ENCODE measurements at regions not wholly inside any gene's neighbourhood (a gene's known extent, or its start where the extent isn't known, plus 50 kb on each side); places are given as distances from the start of the nearest gene placed in this dataset.

- H3K27ac ChIP-seq (ENCODE audit: low read length), result no peak overlapping the region
- no peak overlapping the region for H2AFZ ChIP-seq (ENCODE audit: low read depth, low read length)
- H3K4me2 ChIP-seq (ENCODE audit: low read length), result no peak overlapping the region
- H3K4me3 ChIP-seq (ENCODE audit: low read length), result no peak overlapping the region
- no peaks in the 10 kb centered on the region for H3F3A ChIP-seq (ENCODE audit: insufficient read depth, low read length, poor library complexity, severe bottlenecking)
- H3K9ac ChIP-seq (ENCODE audit: low read length), result no peak overlapping the region
- H3K9me3 ChIP-seq (ENCODE audit: low read length), result no peaks in the 10 kb centered on the region
- no peaks in the 10 kb centered on the region for H3K36me3 ChIP-seq (ENCODE audit: insufficient read depth, low read length)
- no peaks in the 10 kb centered on the region for H3K79me2 ChIP-seq (replicated peaks; ENCODE audit: insufficient read depth, low read length)
- no peaks in the 10 kb centered on the region for H4K20me1 ChIP-seq (ENCODE audit: insufficient read depth)
- H3K27me3 ChIP-seq (ENCODE audit: insufficient read depth, low read depth, low read length), result no peaks in the 10 kb centered on the region
- no peaks in the 10 kb centered on the region for H3K9me2 ChIP-seq (ENCODE audit: insufficient read depth, low read length)
- no peak for TF ChIP-seq POLR2AphosphoS5 (IDR thresholded peaks at IDR 0.05)
These were observed 209.9 kb downstream of the PHETA1 start for GRCh38 chr12:111158992-111159391.

GRCh38 chr12:111157486-111157885, 211.4 kb downstream of the PHETA1 start:
- Histone ChIP-seq H3K36me3 (ENCODE audit: insufficient read depth, low read length) (no peaks in the 10 kb centered on the region), H3K27me3 (ENCODE audit: insufficient read depth, low read depth, low read length) (no peaks in the 10 kb centered on the region), H3F3A (ENCODE audit: insufficient read depth, low read length, poor library complexity, severe bottlenecking) (no peaks in the 10 kb centered on the region), H4K20me1 (ENCODE audit: insufficient read depth) (no peaks in the 10 kb centered on the region), H3K9ac (ENCODE audit: low read length) (no peak overlapping the region), H3K4me3 (ENCODE audit: low read length) (no peak overlapping the region), H3K4me2 (ENCODE audit: low read length) (no peak overlapping the region), H3K9me3 (ENCODE audit: low read length) (no peaks in the 10 kb centered on the region), H3K9me2 (ENCODE audit: insufficient read depth, low read length) (no peaks in the 10 kb centered on the region), H3K27ac (ENCODE audit: low read length) (no peak overlapping the region), H3K79me2 (replicated peaks; ENCODE audit: insufficient read depth, low read length) (no peaks in the 10 kb centered on the region), H2AFZ (ENCODE audit: low read depth, low read length) (no peak overlapping the region)
- TF ChIP-seq RAD21 (conservative IDR thresholded peaks at IDR 0.05) (no peak), MXI1 (conservative IDR thresholded peaks at IDR 0.05; ENCODE audit: poor library complexity, severe bottlenecking) (no peak), REST (IDR thresholded peaks at IDR 0.05; ENCODE audit: borderline replicate concordance) (no peak), SMC3 (conservative IDR thresholded peaks at IDR 0.05; ENCODE audit: poor library complexity) (no peak), EZH2 (IDR thresholded peaks at IDR 0.05; ENCODE audit: borderline replicate concordance, insufficient read depth, low read length, poor library complexity, severe bottlenecking) (no peak), CTCF (IDR thresholded peaks at IDR 0.05; ENCODE audit: poor library complexity, severe bottlenecking) (no peak), EP300 (conservative IDR thresholded peaks at IDR 0.05; ENCODE audit: poor library complexity, severe bottlenecking) (no peak), POLR2AphosphoS5 (IDR thresholded peaks at IDR 0.05) (no peak), TAF1 (IDR thresholded peaks at IDR 0.05; ENCODE audit: low read depth) (no peak)

- Histone ChIP-seq H3K4me3 (ENCODE audit: low read length) (no peak overlapping the region), H4K20me1 (ENCODE audit: insufficient read depth) (no peaks in the 10 kb centered on the region), H3K79me2 (replicated peaks; ENCODE audit: insufficient read depth, low read length) (no peaks in the 10 kb centered on the region), H3K27me3 (ENCODE audit: insufficient read depth, low read depth, low read length) (no peaks in the 10 kb centered on the region), H3K9me3 (ENCODE audit: low read length) (no peaks in the 10 kb centered on the region), H3F3A (ENCODE audit: insufficient read depth, low read length, poor library complexity, severe bottlenecking) (no peaks in the 10 kb centered on the region), H3K9ac (ENCODE audit: low read length) (no peak overlapping the region), H3K4me2 (ENCODE audit: low read length) (no peak overlapping the region), H2AFZ (ENCODE audit: low read depth, low read length) (no peak overlapping the region), H3K27ac (ENCODE audit: low read length) (no peak overlapping the region), H3K36me3 (ENCODE audit: insufficient read depth, low read length) (no peaks in the 10 kb centered on the region), H3K9me2 (ENCODE audit: insufficient read depth, low read length) (no peaks in the 10 kb centered on the region)
- TF ChIP-seq EZH2 (IDR thresholded peaks at IDR 0.05; ENCODE audit: borderline replicate concordance, insufficient read depth, low read length, poor library complexity, severe bottlenecking) (no peak), REST (IDR thresholded peaks at IDR 0.05; ENCODE audit: borderline replicate concordance) (no peak), RAD21 (conservative IDR thresholded peaks at IDR 0.05) (no peak), POLR2AphosphoS5 (IDR thresholded peaks at IDR 0.05) (no peak), EP300 (conservative IDR thresholded peaks at IDR 0.05; ENCODE audit: poor library complexity, severe bottlenecking) (no peak), MXI1 (conservative IDR thresholded peaks at IDR 0.05; ENCODE audit: poor library complexity, severe bottlenecking) (no peak), CTCF (IDR thresholded peaks at IDR 0.05; ENCODE audit: poor library complexity, severe bottlenecking) (no peak), SMC3 (conservative IDR thresholded peaks at IDR 0.05; ENCODE audit: poor library complexity) (no peak), TAF1 (IDR thresholded peaks at IDR 0.05; ENCODE audit: low read depth) (no peak)
These were observed 212.6 kb downstream of the PHETA1 start for GRCh38 chr12:111156304-111156703.
